ENCODE measurements at regions not wholly inside any gene's neighbourhood (a gene's known extent, or its start where the extent isn't known, plus 50 kb on each side); places are given as distances from the start of the nearest gene placed in this dataset.

GRCh38 chr10:131034451-131034850, 277.1 kb downstream of the TCERG1L start:
- TF ChIP-seq CTCF (optimal IDR thresholded peaks at IDR 0.05 in 1 of 3, IDR thresholded peaks at IDR 0.05 in 1 of 3, conservative IDR thresholded peaks at IDR 0.05 in 1 of 3; ENCODE audit: extremely low read depth in 1 of 3, insufficient read depth in 2 of 3, low read length in 3 of 3) (no peak), EZH2 (IDR thresholded peaks at IDR 0.05; ENCODE audit: low read length) (no peak)
